ENCODE measurements at regions not wholly inside any gene's neighbourhood (a gene's known extent, or its start where the extent isn't known, plus 50 kb on each side); places are given as distances from the start of the nearest gene placed in this dataset.

DNA sequence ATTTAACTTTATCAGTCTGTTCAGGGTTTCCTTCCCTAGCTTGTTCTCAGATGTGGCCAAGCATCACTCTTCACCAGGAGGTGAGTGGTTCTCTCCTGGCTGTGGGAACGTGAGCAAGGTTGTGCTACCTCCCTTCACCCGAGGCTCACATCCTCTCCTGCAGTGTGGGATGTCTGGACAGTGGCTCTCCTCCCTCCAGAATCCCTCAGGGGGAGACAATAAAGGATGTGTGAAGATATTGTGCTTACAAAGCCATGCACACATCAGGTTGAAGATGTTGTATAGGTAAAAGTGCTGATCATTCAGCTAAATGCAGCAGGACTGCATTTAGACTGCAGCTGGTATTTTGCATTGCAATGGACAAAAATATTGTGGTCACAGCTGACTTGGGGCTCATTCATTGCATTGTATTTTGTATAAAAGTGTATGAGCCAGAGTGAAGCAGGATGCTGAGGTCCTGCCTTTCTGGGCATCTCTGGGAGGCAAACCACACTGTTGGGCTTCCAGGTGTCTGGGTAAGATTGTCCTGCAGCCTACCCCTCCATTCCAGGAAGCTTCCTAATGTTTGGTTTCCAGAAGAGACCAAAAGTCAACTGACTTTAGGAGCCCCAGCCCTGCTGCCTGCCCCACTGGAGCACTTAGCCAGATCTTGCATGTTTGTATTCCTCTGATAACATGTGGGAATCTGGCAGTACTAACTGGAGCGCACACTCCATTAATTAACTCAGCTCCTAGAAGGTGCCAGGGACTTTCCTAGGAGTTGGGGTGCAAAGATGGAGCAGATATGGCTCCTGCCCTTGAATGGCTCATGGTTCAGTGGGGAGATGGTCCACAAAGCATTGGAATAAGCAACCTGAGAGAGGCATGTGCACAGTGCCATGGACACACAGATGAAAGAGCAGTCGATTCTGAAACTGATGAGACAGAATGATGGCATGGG, 292.5 kb upstream of the ZNF32 start:
- Histone ChIP-seq H3K36me3 (replicated peaks in 1 of 2; ENCODE audit: control insufficient read depth in 1 of 2, insufficient read depth in 2 of 2, low read length in 1 of 2) (no peaks in the 10 kb centered on the region), H3K27ac (ENCODE audit: low read depth in 2 of 2, low read length in 1 of 2) (peak overlapping the region in 1 of 2 experiments; percentile 1; a peak in 2 of 4 replicates), H3K9ac (no peak overlapping the region), H3K9me2 (no peaks in the 10 kb centered on the region), H3K79me2 (ENCODE audit: insufficient read depth) (no peaks in the 10 kb centered on the region), H3K27me3 (ENCODE audit: insufficient read depth) (no peaks in the 10 kb centered on the region), H3K4me3 (ENCODE audit: low read depth in 2 of 2, low read length in 1 of 2) (no peak overlapping the region), H2AFZ (ENCODE audit: low read depth) (no peak overlapping the region), H3K4me1 (ENCODE audit: control insufficient read depth in 1 of 2, insufficient read depth in 2 of 2, low read depth in 1 of 2, low read length in 1 of 2) (peaks cover 0 to 42% of the 10 kb centered on the region in 2 experiments; a peak in 2 of 4 replicates), H4K20me1 (ENCODE audit: insufficient read depth) (no peaks in the 10 kb centered on the region), H3F3A (replicated peaks; ENCODE audit: insufficient read depth) (no peaks in the 10 kb centered on the region), H3K4me2 (no peak overlapping the region), H3K9me3 (no peaks in the 10 kb centered on the region)
- WGBS (ENCODE audit: low lambda C conversion rate), result 41% methylated on average over 4 of the region's 4 CpGs
- ChIA-PET CTCF (interaction anchor here (0.7 to 3.3 kb wide), 9 partner anchors 9 to 445 kb away, joined by 3 to 16 read pairs (median 3); no protein-coding TSS in a partner anchor), POLR2A (no interaction called here)
- TF ChIP-seq NRF1 (IDR thresholded peaks at IDR 0.05; ENCODE audit: low read depth, low read length) (no peak), REST (IDR thresholded peaks at IDR 0.05; ENCODE audit: low read depth, low read length) (no peak), POLR2AphosphoS5 (IDR thresholded peaks at IDR 0.05; ENCODE audit: low read depth, low read length) (no peak), ELF1 (IDR thresholded peaks at IDR 0.05) (no peak), SMC3 (IDR thresholded peaks at IDR 0.05; ENCODE audit: low read depth, low read length) (no peak), EP300 (IDR thresholded peaks at IDR 0.05; ENCODE audit: borderline replicate concordance in 1 of 2, low read depth in 1 of 2, low read length in 1 of 2) (no peak), TEAD4 (IDR thresholded peaks at IDR 0.05; ENCODE audit: borderline replicate concordance, insufficient read depth) (no peak), FOSL2 (IDR thresholded peaks at IDR 0.05; ENCODE audit: borderline replicate concordance, low read depth) (no peak), GATA2 (CRISPR knock-in tag; IDR thresholded peaks at IDR 0.05) (no peak), EZH2phosphoT487 (IDR thresholded peaks at IDR 0.05; ENCODE audit: borderline replicate concordance, low read depth) (no peak)
- TF ChIP-seq, protein P1, sequence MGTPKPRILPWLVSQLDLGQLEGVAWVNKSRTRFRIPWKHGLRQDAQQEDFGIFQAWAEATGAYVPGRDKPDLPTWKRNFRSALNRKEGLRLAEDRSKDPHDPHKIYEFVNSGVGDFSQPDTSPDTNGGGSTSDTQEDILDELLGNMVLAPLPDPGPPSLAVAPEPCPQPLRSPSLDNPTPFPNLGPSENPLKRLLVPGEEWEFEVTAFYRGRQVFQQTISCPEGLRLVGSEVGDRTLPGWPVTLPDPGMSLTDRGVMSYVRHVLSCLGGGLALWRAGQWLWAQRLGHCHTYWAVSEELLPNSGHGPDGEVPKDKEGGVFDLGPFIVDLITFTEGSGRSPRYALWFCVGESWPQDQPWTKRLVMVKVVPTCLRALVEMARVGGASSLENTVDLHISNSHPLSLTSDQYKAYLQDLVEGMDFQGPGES (IDR thresholded peaks at IDR 0.05; ENCODE audit: low read depth, low read length), result no peak
- DNase-seq, result no peak
